ENCODE measurements at regions not wholly inside any gene's neighbourhood (a gene's known extent, or its start where the extent isn't known, plus 50 kb on each side); places are given as distances from the start of the nearest gene placed in this dataset.

GRCh38 chr1:87744763-87745162, 416.1 kb downstream of the LMO4 start:
- no peaks in the 10 kb centered on the region for H3K9me3 ChIP-seq
- no peaks in the 10 kb centered on the region for H3K36me3 ChIP-seq
- in situ Hi-C loops (cut with MboI; ENCODE audit: low pct_ligation_motif_present in 1 of 4, low pct_unique_long_range_greater_than_20kb in 1 of 4, low sequenced_read_pairs in 3 of 4) (no loop called here), intact Hi-C loops (cut with DNase I; ENCODE audit: low total_unique reads) (no loop called here)
- no peaks in the 10 kb centered on the region for H3K4me1 ChIP-seq
- H3K27me3 ChIP-seq: no peaks in the 10 kb centered on the region
- H3K4me3 ChIP-seq: no peak overlapping the region
- DNase-seq: no peak
- H3K27ac ChIP-seq: no peak overlapping the region
- TF ChIP-seq POLR2A (IDR thresholded peaks at IDR 0.05) (no peak), POLR2AphosphoS5 (IDR thresholded peaks at IDR 0.05) (no peak), EP300 (IDR thresholded peaks at IDR 0.05; ENCODE audit: low read depth) (no peak), CTCF (IDR thresholded peaks at IDR 0.05) (no peak)

- no peaks in the 10 kb centered on the region for H3K4me1 ChIP-seq
- H3K9me3 ChIP-seq: no peaks in the 10 kb centered on the region
- H3K4me3 ChIP-seq: no peak overlapping the region
- no peak overlapping the region for H3K27ac ChIP-seq
- DNase-seq: no peak
- H3K27me3 ChIP-seq: no peaks in the 10 kb centered on the region
- TF ChIP-seq EP300 (IDR thresholded peaks at IDR 0.05; ENCODE audit: low read depth) (no peak), POLR2AphosphoS5 (IDR thresholded peaks at IDR 0.05) (no peak), CTCF (IDR thresholded peaks at IDR 0.05) (no peak), POLR2A (IDR thresholded peaks at IDR 0.05) (no peak)
- in situ Hi-C loops (cut with MboI; ENCODE audit: low pct_ligation_motif_present in 1 of 4, low pct_unique_long_range_greater_than_20kb in 1 of 4, low sequenced_read_pairs in 3 of 4) (no loop called here), intact Hi-C loops (cut with DNase I; ENCODE audit: low total_unique reads) (no loop called here)
- H3K36me3 ChIP-seq: no peaks in the 10 kb centered on the region
Observed at GRCh38 chr1:87753366-87753765, 424.7 kb downstream of the LMO4 start.

GRCh38 chr1:87754139-87754538, 425.5 kb downstream of the LMO4 start:
- Histone ChIP-seq H3K4me3 (no peak overlapping the region), H3K27ac (no peak overlapping the region), H3K9me3 (no peaks in the 10 kb centered on the region), H3K36me3 (no peaks in the 10 kb centered on the region), H3K4me1 (no peaks in the 10 kb centered on the region), H3K27me3 (no peaks in the 10 kb centered on the region)
- intact Hi-C loops (cut with DNase I; ENCODE audit: low total_unique reads): no loop called here
- no peak for TF ChIP-seq EP300 (IDR thresholded peaks at IDR 0.05; ENCODE audit: low read depth)
- TF ChIP-seq POLR2A (IDR thresholded peaks at IDR 0.05): no peak
- no peak for TF ChIP-seq POLR2AphosphoS5 (IDR thresholded peaks at IDR 0.05)
- no peak for TF ChIP-seq CTCF (IDR thresholded peaks at IDR 0.05)
- no peak for DNase-seq
- in situ Hi-C loops (cut with MboI; ENCODE audit: low pct_ligation_motif_present in 1 of 4, low pct_unique_long_range_greater_than_20kb in 1 of 4, low sequenced_read_pairs in 3 of 4): no loop called here

GRCh38 chr1:87757676-87758075, 429.0 kb downstream of the LMO4 start:
- intact Hi-C loops (cut with DNase I; ENCODE audit: low total_unique reads) (no loop called here), in situ Hi-C loops (cut with MboI; ENCODE audit: low pct_ligation_motif_present in 1 of 4, low pct_unique_long_range_greater_than_20kb in 1 of 4, low sequenced_read_pairs in 3 of 4) (no loop called here)
- Histone ChIP-seq H3K4me1 (no peaks in the 10 kb centered on the region), H3K4me3 (no peak overlapping the region), H3K36me3 (no peaks in the 10 kb centered on the region), H3K27me3 (no peaks in the 10 kb centered on the region), H3K9me3 (no peaks in the 10 kb centered on the region), H3K27ac (no peak overlapping the region)
- TF ChIP-seq CTCF (IDR thresholded peaks at IDR 0.05) (no peak), POLR2A (IDR thresholded peaks at IDR 0.05) (no peak), EP300 (IDR thresholded peaks at IDR 0.05; ENCODE audit: low read depth) (no peak), POLR2AphosphoS5 (IDR thresholded peaks at IDR 0.05) (no peak)
- no peak for DNase-seq
- 77 to 89% methylated on average over 4 to 9 of the region's 9 CpGs for WGBS, 2 donors (ENCODE audit: low coverage in 1 of 2)
